ENCODE measurements at regions not wholly inside any gene's neighbourhood (a gene's known extent, or its start where the extent isn't known, plus 50 kb on each side); places are given as distances from the start of the nearest gene placed in this dataset.

GRCh38 chr12:98456576-98457573 lies 58.5 kb upstream of the TMPO start:
- Histone ChIP-seq H3K36me3 (no peaks in the 10 kb centered on the region), H3K27ac (peak overlapping the region; percentile 19 to 50), H3K4me3 (peak overlapping the region; percentile 51 to 55), H3K9me3 (no peaks in the 10 kb centered on the region), H3K4me1 (peaks cover 0 to 9% (median 3%) of the 10 kb centered on the region in 4 donors), H3K27me3 (no peaks in the 10 kb centered on the region)
- DNase-seq: peak; percentile 28 to 74
- intact Hi-C loops (cut with DNase I; ENCODE audit: low total_unique reads): no loop called here
- TF ChIP-seq CTCF (IDR thresholded peaks at IDR 0.05): no peak

- no peak for TF ChIP-seq CTCF (IDR thresholded peaks at IDR 0.05)
- Histone ChIP-seq H3K36me3 (no peaks in the 10 kb centered on the region), H3K4me3 (no peak overlapping the region), H3K27me3 (no peaks in the 10 kb centered on the region), H3K4me1 (peaks cover 0 to 7% (median 0%) of the 10 kb centered on the region in 4 donors), H3K9me3 (no peaks in the 10 kb centered on the region), H3K27ac (no peak overlapping the region)
- intact Hi-C loops (cut with DNase I; ENCODE audit: low total_unique reads): no loop called here
- DNase-seq: no peak
Observed at GRCh38 chr12:98464190-98464589, 51.2 kb upstream of the TMPO start.

- TF ChIP-seq CTCF (IDR thresholded peaks at IDR 0.05): no peak
- Histone ChIP-seq H3K4me3 (no peak overlapping the region), H3K36me3 (no peaks in the 10 kb centered on the region), H3K27me3 (no peaks in the 10 kb centered on the region), H3K27ac (no peak overlapping the region), H3K4me1 (peaks cover 0 to 7% (median 0%) of the 10 kb centered on the region in 4 donors), H3K9me3 (no peaks in the 10 kb centered on the region)
- intact Hi-C loops (cut with DNase I; ENCODE audit: low total_unique reads): no loop called here
- DNase-seq: no peak
Observed at GRCh38 chr12:98465505-98465904, 49.9 kb upstream of the TMPO start.

Measured in tibial artery (tissue), 4 donors.